ENCODE measurements at regions not wholly inside any gene's neighbourhood (a gene's known extent, or its start where the extent isn't known, plus 50 kb on each side); places are given as distances from the start of the nearest gene placed in this dataset.
A peak's percentile ranks its signal among the peaks of the same experiment; 100 is the strongest.

DNA sequence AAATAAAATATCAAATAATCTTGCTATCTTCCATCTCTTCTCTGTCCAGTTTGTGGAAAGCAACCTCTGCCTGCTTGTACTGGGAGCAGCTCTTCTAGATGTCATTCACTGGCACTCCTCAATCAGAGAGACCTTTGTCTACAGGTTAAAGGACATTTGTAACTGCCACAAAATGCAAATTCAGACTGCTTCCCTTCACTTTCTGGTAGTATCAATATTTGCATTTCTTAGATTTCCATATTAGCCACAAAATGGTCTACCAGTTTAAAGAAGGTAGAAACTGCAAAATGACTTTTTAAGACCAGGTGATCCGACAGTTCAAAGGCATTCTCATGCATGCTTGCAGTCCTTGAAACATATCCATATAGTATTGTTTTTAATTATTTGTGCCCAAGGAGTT is 51.7 kb upstream of the RCN1 start:
- no peak for DNase-seq (ENCODE audit: low read depth, low spot score)

DNA sequence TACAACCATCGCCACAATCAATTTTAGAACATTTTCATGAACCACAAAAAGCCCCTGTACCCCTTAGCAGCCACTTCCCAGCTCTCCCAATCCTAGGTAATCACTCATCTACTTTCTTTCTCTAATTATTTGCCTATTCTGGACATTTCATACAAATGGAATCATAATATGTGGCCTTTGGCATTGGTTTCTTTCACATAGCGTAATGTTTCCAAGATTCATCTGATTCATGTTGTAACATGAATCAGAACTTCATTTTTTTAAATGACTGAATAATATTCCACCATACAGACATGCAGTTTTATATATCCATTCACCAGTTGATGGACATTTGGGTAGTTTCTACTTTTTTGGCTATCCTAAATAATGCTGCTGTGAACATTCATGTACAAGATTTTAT is 56.2 kb upstream of the RCN1 start:
- DNase-seq (ENCODE audit: low read depth, low spot score) = no peak

DNA sequence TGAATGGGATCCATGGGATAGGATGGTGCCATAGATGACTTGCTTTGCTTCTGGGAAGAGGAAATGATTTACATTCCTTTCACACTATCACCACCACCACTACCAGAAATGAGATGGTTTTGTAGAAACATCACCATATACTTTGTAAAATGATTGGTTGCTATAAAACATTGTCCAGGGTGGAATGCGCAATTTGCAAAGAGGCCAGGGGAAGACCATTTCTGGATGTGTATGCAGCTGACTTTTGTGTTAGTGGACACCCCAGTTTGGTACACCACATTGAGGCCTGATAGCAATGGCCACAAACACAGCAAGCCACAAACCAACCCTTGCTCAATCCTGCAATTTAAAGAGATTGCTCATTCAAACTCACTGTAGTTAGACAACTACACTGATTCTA is 56.7 kb upstream of the RCN1 start:
- DNase-seq (ENCODE audit: low read depth, low spot score) = no peak

DNA sequence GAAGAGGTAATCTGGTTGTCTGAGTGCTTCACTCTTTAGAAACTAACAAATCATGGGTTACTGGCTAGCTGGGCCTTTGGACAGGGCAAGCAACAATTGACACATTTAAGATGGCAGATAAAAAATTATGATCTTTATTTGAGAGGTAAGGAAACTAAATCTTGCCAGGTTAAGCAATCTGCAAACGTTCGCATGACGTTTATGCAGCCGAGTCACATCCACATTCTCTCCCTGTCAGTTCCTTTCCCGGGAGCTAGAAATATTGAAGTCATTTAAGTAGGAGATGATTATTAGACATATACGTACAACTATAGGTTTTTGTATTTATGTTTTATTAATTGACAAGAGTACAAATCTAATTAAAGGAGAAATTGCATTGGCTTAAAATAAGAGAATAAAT is 57.4 kb upstream of the RCN1 start:
- no peak for DNase-seq (ENCODE audit: low read depth, low spot score)

DNA sequence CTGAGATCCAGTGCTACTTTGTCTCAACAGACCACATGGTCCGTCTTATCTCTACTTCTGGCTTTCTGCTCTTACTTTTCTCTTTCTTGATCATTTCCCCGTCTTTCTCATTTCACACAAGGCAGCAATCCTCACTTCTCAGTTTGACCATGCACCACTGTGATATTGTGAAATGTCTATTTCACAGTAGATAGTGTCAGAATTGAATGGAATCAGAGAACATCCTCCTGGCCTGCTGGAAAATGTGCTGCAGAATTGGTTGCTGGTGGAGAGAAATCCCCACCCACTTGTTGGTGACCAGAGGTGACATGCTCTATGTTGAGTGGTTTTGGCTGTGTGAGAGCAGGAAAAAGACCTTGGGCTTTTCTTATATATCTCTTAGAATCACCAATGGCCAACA is 57.8 kb upstream of the RCN1 start:
- no peak for DNase-seq (ENCODE audit: low read depth, low spot score)

DNA sequence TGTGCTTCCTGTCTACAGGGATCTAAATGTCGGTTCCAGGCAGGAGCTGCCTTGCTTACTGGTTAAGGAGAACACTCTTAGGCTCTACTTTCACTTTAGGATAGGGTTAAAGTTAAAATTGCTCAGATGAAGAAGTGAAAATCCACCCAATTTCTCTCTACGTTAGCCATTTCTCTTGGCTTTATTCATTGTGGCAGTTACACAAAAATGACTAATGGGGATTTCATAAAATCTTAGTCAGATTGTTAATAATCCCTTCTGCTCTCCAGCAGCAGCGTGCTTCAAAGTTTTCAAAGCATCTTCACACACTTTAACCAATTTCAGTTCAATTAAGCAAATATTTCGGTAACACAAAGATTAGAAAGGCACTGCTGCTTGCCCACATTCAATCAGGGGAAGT is 58.4 kb upstream of the RCN1 start:
- no peak for DNase-seq (ENCODE audit: low read depth, low spot score)

DNA sequence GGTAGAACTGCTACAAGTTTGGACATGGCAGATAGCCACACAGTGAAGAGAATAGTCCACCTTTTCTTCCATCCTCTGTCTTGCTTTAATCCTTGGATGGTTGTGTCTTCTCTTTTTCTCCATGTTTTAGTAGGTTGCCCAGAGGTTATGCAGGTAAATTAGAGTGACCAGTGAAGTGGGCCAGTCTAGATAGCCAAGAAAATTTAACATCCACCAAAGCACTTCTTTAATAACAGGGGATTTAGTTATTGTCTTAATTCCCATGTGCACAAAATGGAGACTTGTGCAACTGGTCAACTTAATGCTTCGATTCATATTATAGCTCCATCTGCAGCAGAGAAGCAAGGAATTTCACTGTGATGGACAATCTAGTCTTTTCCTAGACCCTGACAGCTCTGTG is 58.8 kb upstream of the RCN1 start:
- DNase-seq (ENCODE audit: low read depth, low spot score) = no peak

DNA sequence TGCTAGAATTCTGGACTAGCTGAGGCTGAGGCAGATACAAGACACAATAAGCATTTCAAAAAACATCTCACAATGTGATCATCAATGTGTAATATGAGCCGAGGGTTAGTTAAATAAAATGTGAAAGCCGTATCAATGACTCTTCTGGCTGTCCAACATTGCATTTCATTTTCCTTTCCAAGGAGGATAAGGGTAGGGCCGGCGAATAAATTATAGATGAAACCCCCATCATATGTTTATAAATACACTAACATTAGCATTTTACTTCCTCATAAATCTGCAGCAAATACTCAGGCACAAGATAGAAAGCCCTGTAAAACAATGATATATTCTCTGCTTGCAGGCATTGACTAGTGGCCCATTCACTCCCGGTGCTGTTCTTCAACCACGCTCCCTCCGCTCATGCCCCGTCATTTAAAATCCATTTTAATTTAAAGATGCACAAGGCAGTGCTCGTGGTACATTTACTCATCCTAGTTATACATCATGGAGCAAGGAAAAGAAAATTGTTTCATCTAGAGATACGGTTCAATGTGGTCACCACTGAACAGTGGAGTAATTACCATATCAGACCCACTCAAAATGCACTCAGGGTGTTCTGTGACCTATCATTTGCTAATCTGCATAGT is 59.9 kb upstream of the RCN1 start:
- DNase-seq (ENCODE audit: low read depth, low spot score) = no peak

DNA sequence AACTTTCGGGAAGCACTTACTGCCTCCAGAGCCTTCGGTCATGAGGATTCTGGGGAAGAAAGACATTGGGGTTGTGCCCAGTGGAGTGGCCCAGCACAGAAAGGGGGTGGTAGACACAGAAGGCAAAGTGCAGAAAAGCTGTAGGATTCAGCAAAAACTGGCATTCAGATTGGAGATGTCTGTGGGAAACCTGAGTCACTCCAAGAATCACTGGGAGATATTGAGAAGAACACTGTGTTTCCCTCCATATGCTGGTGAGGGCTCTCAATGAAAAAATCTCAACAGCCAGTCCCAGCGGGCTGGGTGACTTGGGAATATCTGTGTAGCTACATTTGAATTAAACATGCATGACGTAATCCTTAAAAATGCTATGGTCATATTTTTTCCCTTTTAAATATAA is 61.2 kb upstream of the RCN1 start:
- DNase-seq (ENCODE audit: low read depth, low spot score) = no peak

DNA sequence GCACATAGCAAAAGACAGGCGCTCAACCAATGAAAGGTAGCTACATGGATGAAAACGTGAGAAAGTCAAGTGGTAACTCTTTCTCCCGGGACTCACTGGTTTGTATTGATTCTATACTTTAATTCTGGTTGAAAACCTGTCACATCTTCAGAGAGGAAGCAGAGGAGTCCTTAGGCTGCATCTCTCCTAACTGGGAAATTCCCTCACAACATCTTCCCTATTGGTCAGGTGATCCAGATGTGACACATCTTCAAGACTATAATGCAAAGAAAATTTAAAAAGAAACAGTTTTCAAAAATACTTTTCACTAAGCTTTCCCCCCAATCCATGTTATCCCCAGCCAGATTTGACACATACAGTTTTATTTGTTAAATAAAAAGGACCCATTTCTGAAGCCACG is 62.7 kb upstream of the RCN1 start:
- no peak for DNase-seq (ENCODE audit: low read depth, low spot score)

DNA sequence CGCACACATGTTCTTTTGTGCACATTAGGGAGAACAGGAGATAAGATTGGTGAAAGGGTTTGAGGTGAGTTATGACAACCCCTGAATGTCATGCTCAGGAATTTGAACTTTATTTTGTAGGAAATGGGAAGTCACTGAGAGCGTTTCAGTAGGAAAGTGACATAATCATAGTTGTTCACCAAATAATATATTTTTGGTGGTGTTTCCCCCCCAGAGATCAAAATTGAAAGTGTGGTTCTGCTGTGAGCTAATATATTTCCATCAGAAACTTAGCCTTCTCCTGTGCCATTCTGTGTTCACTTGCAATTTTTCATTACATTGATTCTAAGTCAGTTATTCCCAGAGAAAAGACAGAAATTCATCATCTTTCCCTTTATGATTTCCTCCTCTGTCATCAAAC is 64.1 kb upstream of the RCN1 start:
- no peak for DNase-seq (ENCODE audit: low read depth, low spot score)

DNA sequence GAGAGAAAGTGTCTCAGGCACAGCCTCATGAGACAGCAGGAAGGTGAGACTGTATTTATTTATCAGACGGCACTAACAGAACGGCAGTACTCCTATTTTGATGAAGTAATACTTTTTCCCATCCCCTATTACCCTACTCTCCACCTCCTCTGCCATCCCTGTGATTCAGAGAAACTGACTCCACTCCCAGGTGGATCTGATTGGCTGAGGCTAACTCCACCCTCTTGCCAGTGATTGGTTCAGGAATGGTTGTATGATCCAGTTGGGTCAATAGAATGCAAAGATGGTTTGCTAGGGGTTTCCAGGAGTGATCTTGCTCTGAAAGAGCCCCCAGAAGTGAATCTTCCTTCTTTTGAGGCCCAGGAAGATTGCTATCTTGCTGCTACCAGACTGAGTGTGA is 65.9 kb upstream of the RCN1 start:
- no peak for DNase-seq (ENCODE audit: low read depth, low spot score)

DNA sequence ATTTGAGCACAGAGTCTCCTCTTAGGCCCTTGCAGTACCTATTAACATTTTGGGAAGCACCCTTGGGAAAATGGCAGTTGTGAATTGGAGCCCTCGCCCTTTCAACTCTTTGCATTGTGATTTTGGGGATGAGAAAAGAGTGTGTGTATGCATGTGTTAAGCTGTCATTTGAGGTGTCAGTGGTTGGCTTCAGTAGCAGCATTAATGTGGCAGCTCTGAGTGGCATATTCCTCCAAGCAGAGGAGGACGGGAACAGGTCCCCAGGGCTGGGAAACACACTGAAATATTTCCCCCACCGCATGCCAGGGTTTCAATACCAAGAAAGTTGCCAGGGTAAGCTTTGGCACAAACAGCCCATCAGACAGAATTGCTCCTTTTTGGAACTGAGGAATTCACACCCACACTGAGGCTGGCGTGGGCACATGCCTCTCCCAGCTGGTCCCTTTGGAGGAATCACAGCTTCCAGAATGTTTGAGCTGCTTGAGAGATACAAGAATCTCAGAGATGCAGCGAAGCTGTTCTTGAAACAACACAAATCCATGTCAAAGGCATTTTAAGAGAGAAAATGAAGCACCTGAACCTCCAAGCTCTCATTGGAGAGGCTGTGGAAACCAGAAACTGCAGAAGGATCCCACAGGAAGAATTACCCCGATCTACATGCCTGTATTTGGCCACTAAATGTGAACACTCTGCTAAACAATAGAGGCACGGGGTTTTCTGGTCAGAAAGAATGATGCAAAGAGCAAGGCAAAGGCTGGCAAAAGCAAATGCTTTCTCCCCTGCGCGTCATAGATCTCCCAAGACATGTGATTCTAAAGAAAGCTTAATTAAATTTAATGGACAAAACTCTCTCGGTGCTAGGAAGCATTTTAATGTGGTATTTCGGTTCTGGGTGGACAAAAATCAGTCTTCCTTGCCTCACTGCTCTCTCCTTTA is 67.2 kb upstream of the RCN1 start:
- DNase-seq (ENCODE audit: low read depth, low spot score) = no peak

DNA sequence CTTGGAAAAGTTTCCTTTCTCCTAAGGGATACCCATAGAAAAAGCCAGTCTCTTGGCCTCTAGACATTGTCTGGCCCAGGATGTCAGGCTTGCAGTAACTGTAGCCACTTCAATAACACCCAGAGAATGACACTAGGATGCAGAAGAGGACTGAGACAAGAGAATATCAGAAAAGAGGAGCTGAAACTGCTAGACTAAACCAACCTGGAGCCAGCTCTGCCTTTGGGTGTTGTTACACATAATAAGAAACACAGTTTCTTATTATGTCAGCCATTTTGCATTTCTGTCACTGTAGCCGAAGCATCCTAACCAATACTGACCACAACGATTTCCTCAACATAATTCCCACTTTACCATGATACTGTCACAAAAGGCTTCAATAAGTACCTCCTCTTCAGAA is 72.2 kb upstream of the RCN1 start:
- no peak for DNase-seq (ENCODE audit: low read depth, low spot score)

DNA sequence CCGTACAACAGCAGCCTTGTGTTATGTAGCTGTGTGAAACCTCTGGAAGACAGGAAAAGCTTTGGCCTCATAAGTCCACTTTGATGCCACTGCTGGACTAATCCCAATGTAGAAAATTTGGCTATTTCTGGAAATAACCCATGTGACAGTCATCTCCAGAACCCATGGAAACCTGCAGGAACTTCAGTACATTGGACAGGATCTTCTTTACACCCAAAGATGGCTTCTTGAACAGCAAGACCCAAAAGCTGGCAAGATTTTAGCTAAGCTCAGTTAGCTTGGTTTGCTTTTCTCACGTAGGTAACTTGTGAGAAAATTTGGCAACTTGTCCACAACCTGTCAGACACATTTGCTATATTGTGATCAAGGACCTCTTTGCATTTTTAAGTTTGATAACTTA is 74.8 kb upstream of the RCN1 start:
- DNase-seq (ENCODE audit: low read depth, low spot score) = no peak

DNA sequence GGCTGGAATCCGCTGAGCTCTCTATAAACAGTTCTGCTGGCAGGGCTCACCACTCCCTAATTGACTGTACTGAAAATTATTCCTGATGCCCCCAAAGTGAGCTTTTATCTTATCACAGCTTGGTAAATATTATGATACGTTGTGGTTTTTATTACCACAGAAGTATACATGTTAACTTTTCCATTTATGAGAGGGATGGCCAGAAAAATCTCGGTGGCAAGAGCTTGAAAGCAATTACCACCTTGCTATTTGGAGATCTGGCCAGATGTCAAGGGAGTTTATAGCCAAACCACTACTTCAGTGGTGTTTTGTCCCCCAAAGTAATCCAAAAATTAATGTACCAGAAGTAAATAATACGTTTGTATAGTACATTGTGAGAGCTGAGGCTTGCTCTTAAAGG is 75.4 kb upstream of the RCN1 start:
- no peak for DNase-seq (ENCODE audit: low read depth, low spot score)

DNA sequence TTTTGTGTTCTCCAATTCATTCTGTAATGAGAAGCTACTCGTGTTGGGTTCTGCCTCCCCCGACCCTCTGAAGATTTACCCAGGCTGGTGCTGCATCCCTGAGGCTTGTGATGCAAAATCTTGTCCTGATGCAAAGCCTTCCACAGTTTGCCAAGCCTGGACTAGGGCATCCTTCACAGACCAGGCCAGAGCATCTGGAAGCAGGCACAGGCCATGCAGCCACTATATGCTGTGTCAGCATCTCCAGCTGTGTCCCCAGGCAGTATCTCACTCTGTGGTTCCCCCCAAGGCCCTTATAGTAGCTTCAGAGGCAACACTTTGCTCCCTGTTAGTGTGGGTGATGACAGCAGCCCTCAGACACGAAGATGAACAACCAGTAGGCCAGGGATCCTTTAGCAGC is 77.3 kb upstream of the RCN1 start:
- no peak for DNase-seq (ENCODE audit: low read depth, low spot score)

DNA sequence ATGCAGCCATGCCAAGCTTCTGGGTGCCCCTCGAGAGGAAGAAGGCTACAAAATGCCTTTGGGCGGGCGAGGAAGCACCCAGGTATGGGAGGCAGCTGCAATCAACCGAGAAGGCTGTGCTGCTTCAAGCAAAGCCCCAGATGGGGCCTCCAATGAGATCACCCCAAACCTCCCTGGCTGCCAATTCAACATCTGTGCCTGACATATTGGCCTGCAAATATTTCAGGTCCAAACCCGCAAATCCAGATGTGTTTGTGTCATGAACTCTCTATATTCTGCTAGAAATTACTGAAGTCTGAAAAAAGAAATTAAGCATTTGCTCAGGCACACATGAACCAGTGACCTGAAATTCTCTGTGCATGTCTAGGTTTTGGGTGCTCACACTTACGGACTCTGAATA is 78.8 kb upstream of the RCN1 start:
- no peak for DNase-seq (ENCODE audit: low read depth, low spot score)

DNA sequence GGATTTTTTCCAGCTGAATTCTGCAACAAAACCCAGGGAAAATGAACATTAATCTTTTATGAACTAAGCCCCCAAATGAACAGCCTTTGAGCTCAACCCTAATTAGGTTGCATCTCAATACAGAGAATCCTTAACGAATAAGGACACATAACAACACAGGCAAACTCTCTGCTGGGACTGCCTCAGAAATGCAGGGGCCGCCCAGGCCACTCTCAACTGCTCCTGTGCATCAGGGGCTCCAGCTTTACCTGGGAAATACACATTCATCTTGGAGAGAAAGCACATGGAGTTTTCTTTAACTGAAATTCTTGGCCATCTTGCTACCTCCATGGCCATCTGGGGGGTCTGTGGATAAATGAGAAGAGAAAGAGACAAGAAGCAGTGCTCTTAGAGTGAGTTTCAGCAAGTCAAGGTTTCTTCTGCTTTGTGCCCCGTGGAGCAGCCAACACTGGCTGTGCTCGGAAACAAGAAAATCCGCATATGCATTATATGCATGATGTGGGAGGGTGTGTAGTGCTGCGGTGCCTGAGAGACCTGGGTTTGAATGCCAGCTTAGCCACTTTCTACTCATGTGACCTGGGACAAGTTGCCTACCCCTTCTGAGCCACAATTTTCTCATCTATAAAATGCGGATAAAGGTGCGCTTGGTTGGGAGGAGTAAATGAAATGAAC is 81.9 kb upstream of the RCN1 start:
- DNase-seq (ENCODE audit: low read depth, low spot score) = no peak

DNA sequence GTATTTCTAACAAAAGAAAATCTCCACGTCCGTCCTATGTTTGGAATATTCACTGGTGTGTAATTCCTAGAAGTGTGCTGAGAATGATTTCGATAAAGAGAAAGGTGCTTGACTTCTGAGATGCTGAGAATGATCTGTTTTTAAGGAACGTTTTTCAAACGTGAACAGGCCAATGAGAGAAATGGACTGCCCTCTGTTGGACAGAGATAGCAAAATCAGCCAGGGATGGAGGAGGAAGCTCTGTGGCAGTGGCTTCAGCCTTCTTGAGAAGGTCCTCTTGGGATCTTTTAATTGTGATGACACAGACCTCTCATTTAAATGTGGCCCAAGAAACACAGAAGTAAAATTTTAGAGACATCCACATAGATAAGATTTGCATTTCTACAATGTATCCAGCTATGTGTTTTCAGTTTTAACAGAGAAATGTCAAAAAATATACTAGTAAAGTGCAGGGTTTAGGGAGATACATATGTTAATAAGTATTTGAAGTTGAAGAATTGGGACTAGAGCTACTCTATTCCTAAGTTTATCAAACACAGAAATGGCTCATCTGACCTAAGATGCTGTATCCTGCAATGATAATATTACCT is 84.0 kb upstream of the RCN1 start:
- DNase-seq (ENCODE audit: low read depth, low spot score) = peak; percentile 48

DNA sequence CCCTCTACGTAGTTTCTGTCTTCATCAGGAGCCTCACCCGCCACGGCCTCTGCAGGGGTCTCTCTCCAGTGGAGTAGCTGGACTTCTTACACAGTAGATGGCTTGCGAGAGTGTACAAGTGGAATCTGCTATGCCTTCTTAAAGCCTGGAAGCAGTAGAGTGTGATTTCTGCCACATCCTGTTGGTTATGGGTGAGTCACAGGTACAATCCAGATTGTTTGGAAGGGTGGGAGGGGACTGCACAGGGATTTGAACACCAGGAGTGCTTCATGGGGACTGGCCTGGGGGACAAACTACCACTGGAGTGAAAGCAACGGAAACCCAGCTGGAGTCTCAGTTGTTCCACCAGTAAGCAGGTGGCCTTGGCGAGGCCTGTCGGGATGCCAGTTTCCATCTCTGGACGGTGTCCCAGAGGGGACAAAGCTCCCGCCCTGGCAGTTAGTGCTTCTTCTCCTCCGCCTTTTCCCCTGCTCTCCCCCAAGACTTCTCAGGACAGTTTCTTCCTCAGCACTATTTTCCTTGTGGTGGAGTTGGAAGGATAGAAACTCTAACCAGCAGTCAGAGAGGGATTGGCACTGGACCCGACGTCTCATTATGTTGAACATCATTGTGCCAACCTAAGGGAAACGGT is 85.0 kb upstream of the RCN1 start:
- DNase-seq (ENCODE audit: low read depth, low spot score) = no peak

DNA sequence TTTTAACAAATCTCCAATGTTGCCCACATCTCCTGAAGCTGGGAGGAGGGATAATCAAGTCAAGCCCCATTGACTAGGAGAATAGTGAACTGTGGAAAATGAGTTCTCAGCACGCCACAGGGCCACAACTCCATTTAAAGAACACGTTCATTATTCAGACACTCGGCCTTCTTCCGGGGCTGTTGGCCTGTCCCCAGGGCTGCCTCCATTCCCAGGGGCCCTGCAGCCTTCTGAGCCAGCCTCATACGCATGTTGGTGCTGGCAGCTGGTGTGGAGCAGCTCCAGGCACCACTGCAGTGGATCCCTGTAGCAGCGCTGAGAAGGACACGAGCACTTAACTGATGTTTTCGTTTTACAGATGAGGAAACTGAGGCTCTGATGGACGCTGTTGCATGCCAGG is 87.5 kb upstream of the RCN1 start:
- DNase-seq (ENCODE audit: low read depth, low spot score) = no peak
